Parathyroid adenoma (tissue), 2 donors: ENCODE measurements at regions not wholly inside any gene's neighbourhood (a gene's known extent, or its start where the extent isn't known, plus 50 kb on each side); places are given as distances from the start of the nearest gene placed in this dataset.

Experiments
- H2AFZ ChIP-seq: fragments of 300-600 bp; sonication (generic); one replicate; pipeline ENCODE4 v1.7.0; 2017; ENCODE audit warnings: antibody characterized with exemption, mild to moderate bottlenecking
- H3K27ac ChIP-seq: fragments of 300-600 bp; sonication (generic); one replicate; pipeline ENCODE4 v1.7.0; 2017
- H3K27me3 ChIP-seq: fragments of 300-600 bp; sonication (generic); one replicate; pipeline ENCODE4 v1.7.0; 2017; ENCODE audit warnings: low read length; ENCODE audit not compliant: control insufficient read depth, insufficient read depth
- H3K36me3 ChIP-seq: fragments of 300-600 bp; sonication (generic); one replicate; pipeline ENCODE4 v1.7.0; 2017; ENCODE audit warnings: low read length; ENCODE audit not compliant: control insufficient read depth, insufficient read depth
- H3K4me1 ChIP-seq: fragments of 300-600 bp; sonication (generic); one replicate; pipeline ENCODE4 v1.7.0; 2017; ENCODE audit warnings: control low read depth
- H3K4me2 ChIP-seq: fragments of 300-600 bp; sonication (generic); one replicate; pipeline ENCODE4 v1.7.0; 2017; ENCODE audit warnings: low read length
- H3K4me3 ChIP-seq: fragments of 300-600 bp; sonication (generic); one replicate; pipeline ENCODE4 v1.7.0; 2017; ENCODE audit warnings: low read depth, low read length
- H3K79me2 ChIP-seq: fragments of 300-600 bp; sonication (generic); one replicate; pipeline ENCODE4 v1.7.0; 2017; ENCODE audit warnings: control low read depth
- H3K9ac ChIP-seq: fragments of 300-600 bp; sonication (generic); one replicate; pipeline ENCODE4 v1.7.0; 2017; ENCODE audit warnings: mild to moderate bottlenecking
- H3K9me3 ChIP-seq: fragments of 300-600 bp; sonication (generic); one replicate; pipeline ENCODE4 v1.7.0; 2017; ENCODE audit warnings: low read length; ENCODE audit not compliant: control insufficient read depth
- CTCF ChIP-seq: fragments of 300-600 bp; sonication (generic); IDR thresholded peaks from one replicate; pipeline ENCODE4 v1.7.0; 2017; ENCODE audit warnings: antibody characterized with exemption, mild to moderate bottlenecking
- donor health status: primary hyperparathyroidism.

GRCh38 chr13:50535050-50535449 lies 308.4 kb downstream of the DLEU7 start:
- Histone ChIP-seq H3K4me1 (no peaks in the 10 kb centered on the region), H3K36me3 (no peaks in the 10 kb centered on the region), H3K9me3 (no peaks in the 10 kb centered on the region), H3K27ac (no peak overlapping the region), H3K27me3 (no peaks in the 10 kb centered on the region), H3K9ac (no peak overlapping the region), H3K4me2 (no peak overlapping the region), H2AFZ (no peak overlapping the region), H3K4me3 (no peak overlapping the region), H3K79me2 (no peaks in the 10 kb centered on the region)
- no peak for TF ChIP-seq CTCF

- Histone ChIP-seq H3K4me3 (no peak overlapping the region), H3K27ac (no peak overlapping the region), H3K4me2 (no peak overlapping the region)
Measured at GRCh38 chr13:50537029-50537428, 306.5 kb downstream of the DLEU7 start.

GRCh38 chr13:50539791-50540530 lies 303.5 kb downstream of the DLEU7 start:
- no peak for TF ChIP-seq CTCF
- no peak overlapping the region for H3K27ac ChIP-seq
- H2AFZ ChIP-seq = no peak overlapping the region
- no peaks in the 10 kb centered on the region for H3K9me3 ChIP-seq
- H3K4me1 ChIP-seq = no peaks in the 10 kb centered on the region
- H3K9ac ChIP-seq = no peak overlapping the region
- H3K27me3 ChIP-seq = no peaks in the 10 kb centered on the region
- H3K79me2 ChIP-seq = no peaks in the 10 kb centered on the region
- no peaks in the 10 kb centered on the region for H3K36me3 ChIP-seq
- no peak overlapping the region for H3K4me3 ChIP-seq
- H3K4me2 ChIP-seq = no peak overlapping the region

More at GRCh38 chr13:50537029-50537428, 306.5 kb downstream of the DLEU7 start:
- no peaks in the 10 kb centered on the region for H3K9me3 ChIP-seq
- H2AFZ ChIP-seq = no peak overlapping the region
- no peaks in the 10 kb centered on the region for H3K4me1 ChIP-seq
- no peak overlapping the region for H3K9ac ChIP-seq
- H3K27me3 ChIP-seq = no peaks in the 10 kb centered on the region
- H3K79me2 ChIP-seq = no peaks in the 10 kb centered on the region
- H3K36me3 ChIP-seq = no peaks in the 10 kb centered on the region
- TF ChIP-seq CTCF = no peak

GRCh38 chr13:50543141-50543540 lies 300.4 kb downstream of the DLEU7 start:
- TF ChIP-seq CTCF = no peak
- Histone ChIP-seq H3K4me2 (no peak overlapping the region), H3K9me3 (no peaks in the 10 kb centered on the region), H3K27ac (no peak overlapping the region), H2AFZ (no peak overlapping the region), H3K4me3 (no peak overlapping the region), H3K27me3 (no peaks in the 10 kb centered on the region), H3K9ac (no peak overlapping the region), H3K36me3 (no peaks in the 10 kb centered on the region), H3K4me1 (no peaks in the 10 kb centered on the region), H3K79me2 (no peaks in the 10 kb centered on the region)

GRCh38 chr13:50543782-50544181 lies 299.7 kb downstream of the DLEU7 start:
- no peaks in the 10 kb centered on the region for H3K9me3 ChIP-seq
- H3K4me2 ChIP-seq = peak overlapping the region; percentile 9
- no peak overlapping the region for H3K9ac ChIP-seq
- no peak overlapping the region for H2AFZ ChIP-seq
- no peaks in the 10 kb centered on the region for H3K79me2 ChIP-seq
- no peak overlapping the region for H3K27ac ChIP-seq
- H3K4me1 ChIP-seq = no peaks in the 10 kb centered on the region
- no peak overlapping the region for H3K4me3 ChIP-seq
- no peaks in the 10 kb centered on the region for H3K27me3 ChIP-seq
- H3K36me3 ChIP-seq = no peaks in the 10 kb centered on the region
- no peak for TF ChIP-seq CTCF
